IPS-18a (cell line): ENCODE measurements at regions not wholly inside any gene's neighbourhood (a gene's known extent, or its start where the extent isn't known, plus 50 kb on each side); places are given as distances from the start of the nearest gene placed in this dataset.
A peak's percentile ranks its signal among the peaks of the same experiment; 100 is the strongest.
"Not testable (repeated sequence)": the region's sequence is repeated elsewhere in the genome, so short reads cannot be mapped to it uniquely, and the experiment has no call there.

Source experiments
- H3K27ac ChIP-seq: one replicate; pipeline ENCODE4 v1.5.1; 2013; ENCODE audit warnings: low read length
- H3K27me3 ChIP-seq: one replicate; pipeline ENCODE4 v1.6.1; 2013; ENCODE audit warnings: mild to moderate bottlenecking, low read length; ENCODE audit not compliant: control insufficient read depth, insufficient read depth
- H3K36me3 ChIP-seq: one replicate; pipeline ENCODE4 v1.6.1; 2013; ENCODE audit warnings: low read depth, low read length; ENCODE audit not compliant: control insufficient read depth
- H3K4me1 ChIP-seq: one replicate; pipeline ENCODE4 v1.6.1; 2013; ENCODE audit warnings: low read depth, low read length; ENCODE audit not compliant: control insufficient read depth
- H3K4me3 ChIP-seq: one replicate; pipeline ENCODE4 v1.5.1; 2013; ENCODE audit warnings: low read length
- H3K9ac ChIP-seq: one replicate; pipeline ENCODE4 v1.6.1; 2013; ENCODE audit warnings: mild to moderate bottlenecking, low read length, moderate library complexity
- H3K9me3 ChIP-seq: one replicate; pipeline ENCODE4 v1.6.1; 2013; ENCODE audit warnings: low read depth, low read length; ENCODE audit not compliant: control insufficient read depth

DNA sequence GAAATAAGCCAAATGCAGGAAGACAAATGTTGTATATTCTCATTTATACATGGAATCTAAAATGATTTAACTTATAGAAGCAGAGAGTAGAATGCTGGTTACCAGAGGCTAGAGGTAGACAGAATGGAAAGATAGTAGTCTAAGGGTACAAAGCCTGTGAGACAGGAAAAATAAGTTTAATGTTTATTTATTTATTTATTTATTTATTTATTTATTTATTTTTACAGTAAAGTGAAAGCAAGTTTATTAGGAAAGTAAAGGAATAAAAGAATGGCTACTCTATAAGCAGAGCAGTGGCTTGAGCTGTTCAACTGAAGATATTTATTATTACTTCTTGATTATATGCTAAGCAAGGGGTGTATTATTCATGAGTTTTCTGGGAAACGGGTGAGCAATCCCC is 203.2 kb downstream of the LAS1L start:
- Histone ChIP-seq H3K4me1 (no peaks in the 10 kb centered on the region), H3K27ac (no peak overlapping the region), H3K9ac (no peak overlapping the region), H3K4me3 (no peak overlapping the region), H3K9me3 (peaks cover 24% of the 10 kb centered on the region), H3K36me3 (no peaks in the 10 kb centered on the region), H3K27me3 (no peaks in the 10 kb centered on the region)

GRCh38 chrX:65300104-65300809 is 234.3 kb downstream of the LAS1L start:
- Histone ChIP-seq H3K9ac (no peak overlapping the region), H3K4me3 (no peak overlapping the region), H3K27ac (no peak overlapping the region)

GRCh38 chrX:65282905-65283304 is 251.7 kb downstream of the LAS1L start:
- H3K4me3 ChIP-seq, H3K36me3 ChIP-seq, H3K4me1 ChIP-seq, H3K9ac ChIP-seq, H3K27me3 ChIP-seq, H3K27ac ChIP-seq: not testable (repeated sequence)
- peaks cover 24% of the 10 kb centered on the region for H3K9me3 ChIP-seq

More at GRCh38 chrX:65300104-65300809, 234.3 kb downstream of the LAS1L start:
- Histone ChIP-seq H3K9me3 (peaks cover 37% of the 10 kb centered on the region), H3K27me3 (no peaks in the 10 kb centered on the region), H3K4me1 (no peaks in the 10 kb centered on the region), H3K36me3 (no peaks in the 10 kb centered on the region)

- H3K27me3 ChIP-seq = no peaks in the 10 kb centered on the region
- peaks cover 55% of the 10 kb centered on the region for H3K9me3 ChIP-seq
- H3K36me3 ChIP-seq = no peaks in the 10 kb centered on the region
- H3K4me3 ChIP-seq = no peak overlapping the region
- no peak overlapping the region for H3K27ac ChIP-seq
- no peak overlapping the region for H3K9ac ChIP-seq
- H3K4me1 ChIP-seq = no peaks in the 10 kb centered on the region
Measured at GRCh38 chrX:65273152-65273551, 261.4 kb downstream of the LAS1L start.

GRCh38 chrX:65266482-65266881 is 268.1 kb downstream of the LAS1L start:
- peaks cover 11% of the 10 kb centered on the region for H3K9me3 ChIP-seq
- no peak overlapping the region for H3K9ac ChIP-seq
- no peaks in the 10 kb centered on the region for H3K27me3 ChIP-seq
- no peak overlapping the region for H3K27ac ChIP-seq
- H3K36me3 ChIP-seq = no peaks in the 10 kb centered on the region
- no peak overlapping the region for H3K4me3 ChIP-seq
- H3K4me1 ChIP-seq = peaks cover 10% of the 10 kb centered on the region

DNA sequence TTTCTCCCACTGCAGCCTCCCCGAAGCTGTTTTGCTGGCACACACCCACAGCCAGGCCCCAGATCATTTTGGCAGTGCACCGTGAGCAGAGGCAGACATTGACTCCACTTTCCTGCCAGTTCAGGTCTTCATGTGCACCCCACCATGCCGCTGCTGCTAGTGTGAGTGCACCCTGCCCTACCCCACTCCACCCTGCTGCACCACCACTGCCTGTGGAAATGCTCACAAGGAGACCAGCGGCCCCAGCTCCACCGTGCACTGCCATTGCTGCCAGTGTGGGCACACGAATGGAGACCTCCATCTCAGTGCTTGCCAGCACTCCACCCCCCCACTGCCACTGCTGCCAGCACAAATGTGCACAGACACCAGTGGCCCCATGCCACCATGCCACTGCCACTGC is 277.6 kb upstream of the ZC4H2 start:
- H3K9me3 ChIP-seq = peaks cover 15% of the 10 kb centered on the region
- no peak overlapping the region for H3K4me3 ChIP-seq
- no peaks in the 10 kb centered on the region for H3K36me3 ChIP-seq
- H3K9ac ChIP-seq = no peak overlapping the region
- H3K4me1 ChIP-seq = no peaks in the 10 kb centered on the region
- H3K27me3 ChIP-seq = no peaks in the 10 kb centered on the region
- H3K27ac ChIP-seq = no peak overlapping the region

DNA sequence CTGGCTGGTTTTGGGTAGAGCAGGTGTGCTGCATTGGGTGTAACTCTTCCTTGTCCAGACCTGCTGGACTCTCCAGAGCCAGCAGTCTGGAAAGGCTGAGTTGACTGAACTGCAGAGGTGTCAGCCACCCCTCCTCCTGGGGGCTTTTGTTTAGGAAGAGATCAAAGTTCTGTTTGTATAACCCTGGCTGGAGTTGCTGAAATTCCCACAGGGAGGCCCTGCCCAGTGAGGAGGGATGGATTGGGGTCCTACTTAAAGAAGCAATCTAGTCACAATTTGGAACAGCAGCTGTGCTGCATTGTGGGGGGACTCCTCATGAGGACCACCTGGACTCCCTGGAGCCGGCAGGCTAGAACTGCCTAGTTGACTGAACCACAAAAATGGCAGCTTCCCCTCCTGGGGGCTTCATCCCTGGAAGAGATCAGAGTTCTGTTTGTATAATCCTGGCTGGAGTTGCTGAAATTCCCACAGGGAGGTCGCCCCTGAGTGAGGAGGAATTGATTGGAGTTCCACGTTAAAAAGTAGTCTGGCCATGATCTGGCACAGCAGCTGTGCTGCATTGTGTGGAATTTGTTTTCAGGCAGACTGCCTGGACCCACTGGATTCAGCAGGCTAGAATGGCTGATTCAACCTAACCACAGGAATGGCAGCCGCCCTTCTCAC is 264.9 kb upstream of the ZC4H2 start:
- Histone ChIP-seq H3K9ac (no peak overlapping the region), H3K9me3 (peaks cover 51% of the 10 kb centered on the region), H3K27ac (no peak overlapping the region), H3K4me3 (no peak overlapping the region), H3K36me3 (no peaks in the 10 kb centered on the region), H3K4me1 (no peaks in the 10 kb centered on the region), H3K27me3 (no peaks in the 10 kb centered on the region)

- no peaks in the 10 kb centered on the region for H3K4me1 ChIP-seq
- no peaks in the 10 kb centered on the region for H3K27me3 ChIP-seq
- no peak overlapping the region for H3K4me3 ChIP-seq
- H3K27ac ChIP-seq = no peak overlapping the region
- H3K9me3 ChIP-seq = peaks cover 8% of the 10 kb centered on the region
- no peaks in the 10 kb centered on the region for H3K36me3 ChIP-seq
- no peak overlapping the region for H3K9ac ChIP-seq
Measured at GRCh38 chrX:65203545-65203944, 227.3 kb upstream of the ZC4H2 start.

GRCh38 chrX:65196758-65197360 is 220.6 kb upstream of the ZC4H2 start:
- Histone ChIP-seq H3K9ac (peak overlapping the region; percentile 4), H3K36me3 (no peaks in the 10 kb centered on the region), H3K9me3 (peaks cover 10% of the 10 kb centered on the region), H3K4me1 (peaks cover 17% of the 10 kb centered on the region), H3K4me3 (peak overlapping the region; percentile 23), H3K27me3 (no peaks in the 10 kb centered on the region), H3K27ac (no peak overlapping the region)

DNA sequence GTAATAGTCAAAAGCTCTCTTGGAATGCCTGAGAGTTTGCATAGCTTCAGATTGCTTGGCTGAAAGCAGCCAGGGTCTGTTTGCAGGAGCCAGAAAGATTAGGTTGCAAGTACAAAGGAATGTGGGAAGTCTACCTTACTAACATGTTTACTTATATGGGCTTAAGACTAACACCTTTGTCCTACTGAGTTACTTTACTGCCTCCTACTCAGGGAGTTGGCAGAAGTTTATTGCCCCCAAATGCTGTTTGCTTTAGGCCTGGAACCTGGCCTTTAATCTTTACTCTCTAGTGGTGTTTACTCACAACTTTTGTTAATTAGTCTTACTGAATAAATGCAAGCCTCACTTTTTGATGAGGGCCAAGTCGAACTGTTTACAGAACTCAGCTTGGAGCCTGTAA is 219.4 kb upstream of the ZC4H2 start:
- Histone ChIP-seq H3K9ac (no peak overlapping the region), H3K4me3 (no peak overlapping the region), H3K9me3 (peaks cover 6% of the 10 kb centered on the region), H3K27me3 (no peaks in the 10 kb centered on the region), H3K27ac (no peak overlapping the region), H3K4me1 (peaks cover 17% of the 10 kb centered on the region), H3K36me3 (no peaks in the 10 kb centered on the region)

- Histone ChIP-seq H3K36me3 (no peaks in the 10 kb centered on the region), H3K9me3 (peaks cover 6% of the 10 kb centered on the region), H3K27ac (no peak overlapping the region), H3K9ac (no peak overlapping the region), H3K4me3 (no peak overlapping the region), H3K27me3 (no peaks in the 10 kb centered on the region), H3K4me1 (peaks cover 17% of the 10 kb centered on the region)
Measured at GRCh38 chrX:65194547-65194946, 218.3 kb upstream of the ZC4H2 start.

DNA sequence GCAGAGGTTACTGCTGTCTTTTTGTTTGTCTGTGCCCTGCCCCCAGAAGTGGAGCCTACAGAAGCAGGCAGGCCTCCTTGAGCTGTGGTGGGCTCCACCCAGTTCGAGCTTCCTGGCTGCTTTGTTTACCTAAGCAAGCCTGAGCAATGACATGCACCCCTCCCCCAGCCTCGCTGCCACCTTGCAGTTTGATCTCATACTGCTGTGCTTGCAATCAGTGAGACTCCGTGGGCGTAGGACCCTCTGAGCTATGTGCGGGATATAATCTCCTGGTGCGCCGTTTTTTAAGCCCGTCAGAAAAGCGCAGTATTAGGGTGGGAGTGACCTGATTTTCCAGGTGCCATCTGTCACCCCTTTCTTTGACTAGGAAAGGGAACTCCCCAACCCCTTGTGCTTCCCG is 187.1 kb upstream of the ZC4H2 start:
- H3K36me3 ChIP-seq, H3K27me3 ChIP-seq, H3K4me3 ChIP-seq, H3K9ac ChIP-seq, H3K27ac ChIP-seq, H3K9me3 ChIP-seq, H3K4me1 ChIP-seq: not testable (repeated sequence)
